ENCODE measurements at regions not wholly inside any gene's neighbourhood (a gene's known extent, or its start where the extent isn't known, plus 50 kb on each side); places are given as distances from the start of the nearest gene placed in this dataset.

GRCh38 chr14:97368900-97369564 lies 571.9 kb downstream of the VRK1 start:
- DNase-seq, result no peak

- no peak for DNase-seq
Observed at GRCh38 chr14:97369901-97370300, 572.7 kb downstream of the VRK1 start.

- no peak for DNase-seq
Observed at GRCh38 chr14:97376310-97376709, 579.1 kb downstream of the VRK1 start.

GRCh38 chr14:97377550-97377949 lies 580.4 kb downstream of the VRK1 start:
- DNase-seq, result no peak

- DNase-seq, result peak; percentile 14
Observed at GRCh38 chr14:97379091-97379531, 581.9 kb downstream of the VRK1 start.

GRCh38 chr14:97380539-97380941 lies 583.4 kb downstream of the VRK1 start:
- DNase-seq, result peak; percentile 83

- no peak for DNase-seq
Observed at GRCh38 chr14:97381309-97381708, 584.1 kb downstream of the VRK1 start.

GRCh38 chr14:97382616-97383226 lies 585.5 kb downstream of the VRK1 start:
- no peak for DNase-seq

- DNase-seq, result no peak
Observed at GRCh38 chr14:97385727-97386126, 588.5 kb downstream of the VRK1 start.

- DNase-seq, result no peak
Observed at GRCh38 chr14:97387252-97387874, 590.2 kb downstream of the VRK1 start.

GRCh38 chr14:97388408-97388807 lies 591.2 kb downstream of the VRK1 start:
- DNase-seq, result no peak

GRCh38 chr14:97390096-97390724 lies 593.0 kb downstream of the VRK1 start:
- no peak for DNase-seq

GRCh38 chr14:97393244-97393643 lies 596.1 kb downstream of the VRK1 start:
- no peak for DNase-seq

- no peak for DNase-seq
Observed at GRCh38 chr14:97395068-97395467, 597.9 kb downstream of the VRK1 start.

- DNase-seq, result no peak
Observed at GRCh38 chr14:97401714-97402113, 604.5 kb downstream of the VRK1 start.

- DNase-seq, result no peak
Observed at GRCh38 chr14:97402279-97402678, 605.1 kb downstream of the VRK1 start.

- DNase-seq, result no peak
Observed at GRCh38 chr14:97407701-97408407, 610.7 kb downstream of the VRK1 start.

GRCh38 chr14:97408503-97408902 lies 611.3 kb downstream of the VRK1 start:
- DNase-seq, result no peak

GRCh38 chr14:97408937-97409815 lies 612.0 kb downstream of the VRK1 start:
- peak; percentile 54 for DNase-seq

GRCh38 chr14:97410667-97411620 lies 613.8 kb downstream of the VRK1 start:
- DNase-seq, result no peak

All from stimulated activated CD4-positive, alpha-beta T cell treated with anti-CD3 and anti-CD28 coated beads, Interleukin-4, amount 100 ng/mL, for 24 hours (primary cell).